ENCODE measurements at regions not wholly inside any gene's neighbourhood (a gene's known extent, or its start where the extent isn't known, plus 50 kb on each side); places are given as distances from the start of the nearest gene placed in this dataset.

DNA sequence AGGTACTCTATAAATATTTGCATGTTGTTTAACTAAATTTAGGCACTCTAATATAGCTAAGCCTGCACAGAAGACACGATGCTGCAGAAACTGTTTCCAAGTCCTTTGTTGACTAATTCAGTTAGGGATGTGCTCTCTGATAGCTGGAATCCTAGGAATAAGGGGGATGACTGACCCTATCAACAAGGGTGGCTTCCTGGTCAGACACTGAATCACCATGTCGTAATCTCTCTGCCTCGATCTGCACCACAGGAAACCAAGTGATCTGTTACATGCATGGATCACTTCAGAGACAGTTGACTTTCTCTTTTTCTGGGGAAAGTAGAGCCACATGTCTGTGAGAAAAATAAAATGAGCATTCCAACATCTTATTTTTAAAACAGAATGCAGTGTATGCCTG lies 169.1 kb downstream of the GUCY2F start:
- intact Hi-C loops (cut with micrococcal nuclease): no loop called here

DNA sequence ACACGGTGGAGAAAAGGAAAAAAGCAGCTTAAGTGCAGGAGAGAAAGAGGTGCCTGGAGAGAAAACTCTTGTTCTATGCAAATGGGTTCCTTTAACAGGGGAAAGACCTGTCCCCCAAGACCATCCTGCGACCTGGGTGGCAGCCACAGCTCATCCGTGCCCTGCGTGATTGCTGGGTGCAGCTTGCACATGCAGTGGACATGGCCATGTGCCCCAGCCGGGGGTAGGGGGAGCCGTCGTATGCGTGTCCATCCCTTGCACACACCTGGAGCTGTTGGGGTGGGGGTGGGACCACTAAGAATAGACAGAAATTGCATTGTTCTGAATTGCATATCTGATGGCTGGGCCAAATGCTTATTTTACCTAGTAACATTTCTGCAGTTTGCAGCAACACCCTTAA lies 171.9 kb downstream of the GUCY2F start:
- intact Hi-C loops (cut with micrococcal nuclease): no loop called here

GRCh38 chrX:109301177-109301576 lies 180.7 kb downstream of the GUCY2F start:
- intact Hi-C loops (cut with micrococcal nuclease): no loop called here

DNA sequence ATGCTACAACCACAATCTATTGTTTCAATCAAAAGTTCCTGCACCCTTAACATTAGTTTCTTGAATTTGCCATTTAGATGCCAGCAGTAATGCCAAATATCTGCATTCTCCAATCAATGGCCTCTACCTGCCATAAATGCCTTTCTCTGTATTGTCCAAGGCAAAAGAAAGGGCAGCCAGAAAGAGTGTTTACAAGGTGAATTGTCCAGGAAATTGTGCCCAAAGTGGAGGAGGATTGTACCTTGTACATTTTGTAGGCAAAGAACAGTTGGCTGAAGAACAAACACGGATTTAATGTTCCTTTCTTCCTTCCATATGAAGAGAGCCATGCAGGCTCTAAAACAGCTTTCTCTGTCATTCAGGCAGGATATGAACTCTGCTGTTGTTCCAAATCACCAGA lies 181.5 kb downstream of the GUCY2F start:
- intact Hi-C loops (cut with micrococcal nuclease): no loop called here

DNA sequence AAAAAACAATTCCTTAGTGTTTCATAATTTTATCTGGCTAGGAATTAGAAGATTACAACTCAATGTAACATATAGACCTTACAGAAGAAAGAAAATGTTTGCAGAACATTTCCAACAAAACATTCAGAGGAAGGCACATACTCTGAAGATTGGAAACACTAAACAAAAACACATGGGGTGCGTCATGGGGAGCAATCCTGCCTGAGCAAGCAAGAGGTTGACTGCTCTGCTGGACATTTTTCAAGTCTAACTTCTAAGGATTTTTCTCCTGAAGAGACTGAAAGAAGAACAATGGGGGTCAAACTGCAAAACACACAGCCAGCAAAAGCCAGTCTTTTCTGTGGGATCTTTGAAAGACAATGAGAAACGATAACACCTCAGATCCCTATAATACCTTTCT lies 182.8 kb downstream of the GUCY2F start:
- intact Hi-C loops (cut with micrococcal nuclease): no loop called here

GRCh38 chrX:109294097-109294814 lies 187.6 kb downstream of the GUCY2F start:
- intact Hi-C loops (cut with micrococcal nuclease): no loop called here

GRCh38 chrX:109283870-109284269 lies 198.0 kb downstream of the GUCY2F start:
- intact Hi-C loops (cut with micrococcal nuclease): no loop called here

GRCh38 chrX:109281483-109282275 lies 200.2 kb downstream of the GUCY2F start:
- intact Hi-C loops (cut with micrococcal nuclease): no loop called here

DNA sequence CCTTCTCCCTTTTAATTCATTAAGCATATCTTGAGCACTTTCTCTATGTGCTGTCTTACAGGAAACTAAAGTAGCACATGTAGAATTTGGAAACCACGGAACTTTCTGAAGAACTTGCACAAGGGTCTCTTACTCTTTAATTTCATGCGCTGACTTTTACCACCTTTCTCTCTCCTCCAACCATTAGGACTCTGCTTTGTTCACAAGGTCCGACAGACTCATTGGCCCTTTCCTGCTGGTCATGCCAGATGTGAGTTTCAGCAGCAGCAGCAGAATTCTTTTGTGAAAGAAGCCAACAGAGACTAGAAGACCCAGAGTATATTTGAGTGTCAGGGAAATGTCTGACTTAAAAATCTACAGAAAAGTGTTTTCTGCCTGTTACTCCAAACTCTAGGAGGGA lies 207.1 kb downstream of the GUCY2F start:
- intact Hi-C loops (cut with micrococcal nuclease): no loop called here

DNA sequence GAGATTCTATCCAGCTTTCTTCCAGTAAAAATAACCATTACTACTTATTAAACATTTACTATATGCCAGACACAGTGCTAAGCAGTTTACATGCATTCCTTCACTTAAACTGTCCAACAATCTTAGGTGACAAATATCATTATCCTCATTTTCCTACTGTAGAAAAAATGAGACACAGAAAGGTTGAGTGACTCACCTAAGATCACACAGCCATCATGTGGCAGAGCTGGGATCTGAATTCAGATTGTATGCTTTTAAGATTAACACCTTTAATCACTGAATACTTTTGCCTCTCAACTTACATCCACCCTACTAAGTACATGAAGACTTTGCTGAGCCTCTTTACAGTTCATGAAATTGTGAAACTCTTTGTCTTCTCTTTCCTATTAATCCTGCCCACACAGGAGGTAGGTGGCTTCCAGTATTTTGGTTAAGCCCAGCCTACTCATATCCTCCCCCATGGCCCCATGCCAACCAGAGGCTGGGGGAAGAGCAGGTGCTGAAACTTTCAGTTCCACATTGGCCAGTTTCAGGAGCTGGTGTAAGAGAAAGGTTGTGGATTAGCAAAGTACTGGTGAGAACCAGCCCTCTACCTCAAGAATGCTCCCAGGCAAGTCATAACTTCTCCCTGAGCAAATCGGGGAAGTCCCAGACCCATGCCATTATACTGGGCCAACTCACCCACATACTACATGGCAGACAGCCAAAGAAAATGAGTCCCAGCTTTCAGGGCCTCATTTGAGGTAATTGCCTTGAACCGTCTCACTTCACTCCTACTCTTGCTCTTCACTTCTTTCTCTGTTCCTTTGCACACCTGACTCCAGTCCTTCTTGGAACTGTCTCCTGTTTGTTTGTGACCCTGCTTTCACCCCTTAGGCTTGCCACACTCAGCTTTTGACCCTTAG lies 211.1 kb downstream of the GUCY2F start:
- intact Hi-C loops (cut with micrococcal nuclease): no loop called here

DNA sequence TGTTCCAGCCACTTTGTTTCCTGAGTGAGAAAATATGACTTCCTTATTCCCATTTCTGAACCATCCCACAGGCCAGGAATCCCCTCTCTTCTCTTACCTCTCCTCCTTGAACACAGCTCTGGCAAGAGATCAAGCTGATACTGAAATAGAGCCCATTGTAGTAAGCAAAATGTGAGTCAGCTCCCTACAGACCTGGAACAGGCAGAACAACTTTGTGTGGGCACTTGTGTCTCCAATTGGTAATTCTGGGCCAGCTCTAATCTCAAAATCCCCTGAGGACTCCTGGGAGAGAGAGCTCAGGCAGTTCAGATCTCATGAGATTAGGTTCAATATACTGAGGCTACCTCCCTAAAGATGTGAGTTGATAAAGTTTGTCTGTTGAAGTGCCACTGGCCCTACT lies 213.5 kb downstream of the GUCY2F start:
- intact Hi-C loops (cut with micrococcal nuclease): no loop called here

DNA sequence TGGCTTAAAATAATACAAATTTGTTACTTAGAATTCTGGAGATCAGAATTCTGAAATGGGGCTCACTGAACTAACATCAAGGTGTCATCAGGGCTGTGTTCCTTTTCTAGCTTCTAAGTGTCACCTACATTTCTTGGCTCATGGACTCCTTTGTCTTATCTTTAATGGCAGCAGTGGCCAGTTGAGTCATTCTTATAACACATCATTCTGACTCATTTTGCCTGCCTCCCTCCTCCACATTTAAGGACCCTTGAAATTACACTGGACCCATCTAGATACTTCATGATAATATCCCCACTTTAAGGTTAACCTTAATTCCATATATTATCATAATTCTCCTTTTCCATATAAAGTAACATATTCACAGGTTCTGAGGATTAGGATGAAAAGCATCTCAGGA lies 215.9 kb downstream of the GUCY2F start:
- intact Hi-C loops (cut with micrococcal nuclease): no loop called here

DNA sequence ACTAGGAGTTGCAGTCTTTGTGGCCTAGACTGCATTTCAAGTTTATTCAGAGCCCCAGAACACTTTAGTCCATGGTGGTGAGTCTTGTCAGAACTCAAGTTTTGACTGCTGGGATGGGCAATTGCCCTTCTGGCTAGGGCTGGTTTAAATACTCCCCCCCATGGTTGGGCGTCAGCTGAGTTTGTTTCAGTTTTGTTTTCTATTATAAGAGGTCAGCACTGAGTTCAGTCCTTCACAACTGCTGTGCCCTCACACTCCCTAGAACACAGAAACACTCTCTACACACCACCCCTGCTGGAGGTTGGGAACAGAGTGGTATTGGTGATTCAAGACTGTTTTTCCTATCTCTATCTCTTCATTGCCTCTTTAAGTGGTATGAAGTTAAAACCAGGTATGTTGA lies 217.0 kb downstream of the GUCY2F start:
- intact Hi-C loops (cut with micrococcal nuclease): no loop called here

DNA sequence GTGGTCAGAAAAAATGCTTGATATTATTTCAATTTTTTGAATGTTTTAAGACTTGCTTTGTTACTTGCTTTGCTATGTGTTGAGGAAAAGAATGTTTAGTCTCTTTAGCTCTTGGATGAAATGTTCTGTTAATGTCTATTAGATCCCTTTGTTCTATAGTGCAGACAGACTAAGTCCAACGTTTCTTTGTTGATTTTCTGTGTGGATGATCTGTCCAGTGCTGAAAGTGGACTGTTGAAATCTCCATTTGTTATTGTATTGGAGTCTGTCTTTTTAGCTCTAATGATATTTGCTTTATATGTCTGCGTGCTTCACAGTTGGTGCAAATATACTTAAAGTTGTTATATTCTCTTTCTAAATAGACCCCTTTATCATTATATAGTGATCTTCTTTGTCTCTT lies 220.6 kb downstream of the GUCY2F start:
- intact Hi-C loops (cut with micrococcal nuclease): no loop called here

GRCh38 chrX:109252789-109253188 lies 229.1 kb downstream of the GUCY2F start:
- intact Hi-C loops (cut with micrococcal nuclease): no loop called here

DNA sequence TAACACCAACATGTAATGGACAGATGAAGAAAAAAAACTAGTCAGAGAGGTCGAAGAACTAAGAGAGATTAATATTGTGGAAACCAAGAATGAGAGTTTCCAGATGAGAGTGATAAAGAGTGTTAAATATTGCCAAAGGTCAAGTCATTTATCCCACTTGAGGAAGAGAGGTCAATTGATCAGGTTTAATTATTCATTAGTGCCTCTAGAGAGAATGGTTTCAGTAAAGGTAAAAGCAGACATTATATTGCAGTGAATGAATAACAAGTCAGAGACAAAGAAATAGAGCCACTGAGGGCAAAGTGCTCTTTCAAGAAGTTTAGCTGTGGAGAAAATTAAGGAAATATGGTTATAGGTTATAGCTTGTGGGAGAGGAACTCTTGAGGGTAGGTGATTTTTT lies 263.1 kb downstream of the GUCY2F start:
- intact Hi-C loops (cut with micrococcal nuclease): no loop called here

DNA sequence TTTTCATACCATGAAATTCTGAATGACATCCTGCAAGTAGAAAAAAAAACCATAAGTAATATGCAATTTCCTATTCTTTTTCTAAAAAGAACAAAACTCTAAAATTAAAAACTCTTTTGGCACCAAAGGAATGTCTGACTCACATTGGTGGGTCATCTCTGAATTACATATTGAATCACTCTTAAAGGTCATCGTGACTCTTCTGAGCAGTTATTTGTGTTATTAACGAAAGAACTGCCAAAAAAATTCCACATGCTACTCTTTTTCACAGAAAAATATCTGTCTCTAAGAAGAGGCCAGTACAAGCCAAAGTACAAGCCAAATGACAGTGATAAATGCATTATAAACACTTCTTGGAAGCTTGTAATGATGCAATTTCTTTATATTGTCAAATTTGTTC lies 282.2 kb downstream of the GUCY2F start:
- intact Hi-C loops (cut with micrococcal nuclease): no loop called here

DNA sequence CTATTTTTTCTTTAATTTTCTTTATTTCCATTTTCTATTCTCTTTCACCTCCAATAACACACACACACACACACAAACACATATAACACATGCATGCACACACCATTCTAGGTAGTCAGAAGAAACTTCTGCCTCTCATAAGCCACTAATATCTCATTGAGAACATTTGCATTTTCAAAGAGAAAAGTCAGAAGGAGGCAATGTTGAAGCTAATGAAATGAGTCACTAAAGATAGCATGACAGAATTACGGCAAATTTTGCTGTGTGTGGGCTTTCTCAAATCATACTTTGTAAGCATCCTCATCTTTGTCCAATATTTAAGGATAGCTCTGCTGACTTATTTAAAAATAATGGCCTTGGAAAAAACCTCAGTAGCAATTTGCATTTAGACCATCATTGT lies 291.3 kb downstream of the GUCY2F start:
- intact Hi-C loops (cut with micrococcal nuclease): no loop called here

- intact Hi-C loops (cut with micrococcal nuclease): no loop called here
Observed at GRCh38 chrX:109187473-109188168, 294.3 kb downstream of the GUCY2F start.

DNA sequence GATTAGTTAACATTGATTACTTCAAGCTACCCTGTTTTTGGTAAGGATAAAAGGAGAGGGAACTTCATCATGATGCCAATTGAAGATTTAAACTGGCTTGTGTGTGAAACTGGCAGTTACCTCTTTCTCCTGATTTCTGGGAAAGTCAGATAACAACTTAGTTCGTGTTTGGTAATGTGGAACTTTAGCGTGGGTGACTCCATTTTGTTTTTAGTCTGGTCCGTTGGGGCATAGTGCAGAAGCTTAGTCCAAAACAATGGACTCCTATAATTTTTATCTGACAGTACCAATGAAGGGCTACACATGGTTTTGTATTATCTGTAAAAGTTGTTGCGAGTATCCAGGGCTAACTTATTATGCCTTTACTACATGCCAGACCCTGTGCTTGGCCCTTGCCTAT lies 294.9 kb downstream of the GUCY2F start:
- intact Hi-C loops (cut with micrococcal nuclease): no loop called here

- intact Hi-C loops (cut with micrococcal nuclease): no loop called here
Observed at GRCh38 chrX:109184506-109185139, 297.3 kb downstream of the GUCY2F start.

Data from T-helper 1 cell treated with Interleukin-12 subunit alpha and Interleukin-12 subunit beta and Interleukin-4 antibody, amounts not matched to agents 30 ng/mL and 1 ng/mL, for 36 hours (primary cell).